Neural progenitor cell (in vitro differentiated cells): ENCODE measurements at regions not wholly inside any gene's neighbourhood (a gene's known extent, or its start where the extent isn't known, plus 50 kb on each side); places are given as distances from the start of the nearest gene placed in this dataset.

Source experiments
- EZH2 ChIP-seq: fragments of 200-600 bp; sonication (generic); IDR thresholded peaks from 2 replicates; pipeline ENCODE4 v1.6.1; 2017; ENCODE audit warnings: antibody characterized with exemption, mild to moderate bottlenecking, moderate library complexity
- EZH2phosphoT487 ChIP-seq: fragments of 200-600 bp; sonication (generic); IDR thresholded peaks from 2 replicates; pipeline ENCODE4 v1.6.1; 2017; ENCODE audit warnings: antibody characterized with exemption
- TF ChIP-seq, protein P1 (sequence below): fragments of 200-600 bp; sonication (generic); IDR thresholded peaks from 2 replicates; pipeline ENCODE4 v1.5.1; 2017; ENCODE audit warnings: antibody characterized with exemption, mild to moderate bottlenecking

GRCh38 chr3:182682263-182683241, 110.8 kb upstream of the ATP11B start:
- TF ChIP-seq, protein P1, sequence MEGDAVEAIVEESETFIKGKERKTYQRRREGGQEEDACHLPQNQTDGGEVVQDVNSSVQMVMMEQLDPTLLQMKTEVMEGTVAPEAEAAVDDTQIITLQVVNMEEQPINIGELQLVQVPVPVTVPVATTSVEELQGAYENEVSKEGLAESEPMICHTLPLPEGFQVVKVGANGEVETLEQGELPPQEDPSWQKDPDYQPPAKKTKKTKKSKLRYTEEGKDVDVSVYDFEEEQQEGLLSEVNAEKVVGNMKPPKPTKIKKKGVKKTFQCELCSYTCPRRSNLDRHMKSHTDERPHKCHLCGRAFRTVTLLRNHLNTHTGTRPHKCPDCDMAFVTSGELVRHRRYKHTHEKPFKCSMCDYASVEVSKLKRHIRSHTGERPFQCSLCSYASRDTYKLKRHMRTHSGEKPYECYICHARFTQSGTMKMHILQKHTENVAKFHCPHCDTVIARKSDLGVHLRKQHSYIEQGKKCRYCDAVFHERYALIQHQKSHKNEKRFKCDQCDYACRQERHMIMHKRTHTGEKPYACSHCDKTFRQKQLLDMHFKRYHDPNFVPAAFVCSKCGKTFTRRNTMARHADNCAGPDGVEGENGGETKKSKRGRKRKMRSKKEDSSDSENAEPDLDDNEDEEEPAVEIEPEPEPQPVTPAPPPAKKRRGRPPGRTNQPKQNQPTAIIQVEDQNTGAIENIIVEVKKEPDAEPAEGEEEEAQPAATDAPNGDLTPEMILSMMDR: peak; percentile 55
- TF ChIP-seq EZH2phosphoT487 (no peak), EZH2 (no peak)
